ENCODE measurements at regions not wholly inside any gene's neighbourhood (a gene's known extent, or its start where the extent isn't known, plus 50 kb on each side); places are given as distances from the start of the nearest gene placed in this dataset.

- TF ChIP-seq, protein P1, sequence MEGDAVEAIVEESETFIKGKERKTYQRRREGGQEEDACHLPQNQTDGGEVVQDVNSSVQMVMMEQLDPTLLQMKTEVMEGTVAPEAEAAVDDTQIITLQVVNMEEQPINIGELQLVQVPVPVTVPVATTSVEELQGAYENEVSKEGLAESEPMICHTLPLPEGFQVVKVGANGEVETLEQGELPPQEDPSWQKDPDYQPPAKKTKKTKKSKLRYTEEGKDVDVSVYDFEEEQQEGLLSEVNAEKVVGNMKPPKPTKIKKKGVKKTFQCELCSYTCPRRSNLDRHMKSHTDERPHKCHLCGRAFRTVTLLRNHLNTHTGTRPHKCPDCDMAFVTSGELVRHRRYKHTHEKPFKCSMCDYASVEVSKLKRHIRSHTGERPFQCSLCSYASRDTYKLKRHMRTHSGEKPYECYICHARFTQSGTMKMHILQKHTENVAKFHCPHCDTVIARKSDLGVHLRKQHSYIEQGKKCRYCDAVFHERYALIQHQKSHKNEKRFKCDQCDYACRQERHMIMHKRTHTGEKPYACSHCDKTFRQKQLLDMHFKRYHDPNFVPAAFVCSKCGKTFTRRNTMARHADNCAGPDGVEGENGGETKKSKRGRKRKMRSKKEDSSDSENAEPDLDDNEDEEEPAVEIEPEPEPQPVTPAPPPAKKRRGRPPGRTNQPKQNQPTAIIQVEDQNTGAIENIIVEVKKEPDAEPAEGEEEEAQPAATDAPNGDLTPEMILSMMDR (IDR thresholded peaks at IDR 0.05 in 8 of 11, conservative IDR thresholded peaks at IDR 0.05 in 3 of 11): no peak
- no peak for TF ChIP-seq POLR2AphosphoS5 (IDR thresholded peaks at IDR 0.05)
Measured at GRCh38 chr3:191963182-191963581, 502.2 kb downstream of the PYDC2 start.

All from spleen (tissue), 7 donors.